ENCODE measurements at regions not wholly inside any gene's neighbourhood (a gene's known extent, or its start where the extent isn't known, plus 50 kb on each side); places are given as distances from the start of the nearest gene placed in this dataset.

DNA sequence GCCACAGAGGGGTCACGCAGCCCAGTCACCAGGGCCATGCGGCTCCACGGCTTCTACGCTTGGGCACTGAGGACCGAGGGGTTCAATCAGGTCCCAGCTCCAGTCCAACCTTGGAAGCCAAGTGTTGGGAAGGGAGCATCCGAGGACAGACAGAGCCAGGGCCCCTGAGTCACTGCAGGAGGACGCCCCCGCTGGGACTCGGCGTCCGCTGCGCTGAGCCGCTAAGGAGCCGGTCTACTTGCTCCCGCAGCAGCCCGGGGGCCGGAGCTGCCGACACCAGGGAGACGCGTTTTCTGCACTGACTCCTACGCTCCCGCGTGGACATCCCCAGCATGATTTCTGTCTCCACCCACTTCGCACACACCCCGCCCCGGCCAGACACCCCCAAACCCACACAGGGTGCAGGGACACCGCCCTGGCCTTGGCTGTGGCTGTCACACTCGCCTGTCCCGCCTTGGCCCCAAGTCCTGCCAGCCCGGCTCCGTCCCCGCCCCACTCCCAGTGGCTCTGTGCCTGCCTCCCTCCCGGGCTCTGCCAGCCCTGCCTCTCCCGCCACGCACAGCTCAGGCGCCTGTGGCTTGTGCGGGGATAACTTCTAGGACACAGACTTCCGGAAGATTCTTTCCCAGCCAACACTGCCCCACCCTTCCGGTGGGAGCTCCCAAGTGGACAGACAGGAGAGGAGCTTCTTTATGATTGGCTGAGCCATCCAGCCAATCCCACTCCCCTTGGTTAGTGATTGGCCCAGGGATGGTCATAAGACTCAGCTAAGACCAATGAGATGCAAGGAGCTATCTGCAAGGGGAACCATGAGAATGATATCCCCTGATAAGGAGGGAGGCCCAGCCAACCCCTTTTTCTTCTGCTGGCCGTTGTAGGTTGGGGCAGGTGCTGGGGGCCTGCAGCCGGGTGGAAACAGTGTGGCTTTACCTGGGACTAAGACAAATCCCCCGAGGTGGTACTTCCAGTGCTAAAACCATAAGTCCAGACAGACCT lies 118.9 kb upstream of the SFSWAP start:
- TF ChIP-seq GATA3 (IDR thresholded peaks at IDR 0.05; ENCODE audit: low read depth, low read length) (no peak), GATA2 (IDR thresholded peaks at IDR 0.05; ENCODE audit: low read depth, low read length) (no peak)
